MG63 (cell line): ENCODE measurements at regions not wholly inside any gene's neighbourhood (a gene's known extent, or its start where the extent isn't known, plus 50 kb on each side); places are given as distances from the start of the nearest gene placed in this dataset.
"Not testable (repeated sequence)": the region's sequence is repeated elsewhere in the genome, so short reads cannot be mapped to it uniquely, and the experiment has no call there.

Source experiments
- DNase-seq: peaks from one replicate; pipeline ENCODE4 v3.0.0-alpha.2; 2020
- H3K27me3 ChIP-seq: fragments of 250-450 bp; sonication (Bioruptor Pico); 2 replicates; pipeline ENCODE4 v1.5.1; 2020; ENCODE audit warnings: mild to moderate bottlenecking, moderate library complexity
- H3K36me3 ChIP-seq: fragments of 250-450 bp; sonication (Bioruptor Pico); 2 replicates; pipeline ENCODE4 v1.5.1; 2020; ENCODE audit warnings: mild to moderate bottlenecking, moderate library complexity
- H3K4me3 ChIP-seq: fragments of 250-450 bp; sonication (Bioruptor Pico); 2 replicates; pipeline ENCODE4 v1.5.1; 2020; ENCODE audit warnings: mild to moderate bottlenecking, moderate library complexity
- H3K9me3 ChIP-seq: fragments of 250-450 bp; sonication (Bioruptor Pico); 2 replicates; pipeline ENCODE4 v1.5.1; 2020; ENCODE audit warnings: mild to moderate bottlenecking, moderate library complexity

DNA sequence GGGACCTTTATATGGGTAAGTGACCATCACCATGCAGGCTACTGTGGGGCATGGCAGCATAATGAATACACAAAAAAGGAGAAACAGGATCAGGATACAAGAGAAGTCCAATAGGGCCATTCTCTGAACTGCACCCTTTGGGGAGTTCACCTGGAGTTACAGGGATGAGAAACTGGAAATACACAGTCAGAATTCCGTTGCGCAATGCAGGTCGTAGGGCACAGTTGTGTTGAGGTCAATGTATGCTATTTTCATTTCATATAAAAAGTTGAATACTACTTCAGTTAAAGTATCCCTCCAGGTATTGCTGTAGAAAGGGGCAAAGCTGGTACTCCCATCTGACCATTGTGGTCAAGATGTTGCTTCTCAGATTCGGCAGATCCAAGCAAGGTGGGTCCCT is 471.4 kb downstream of the DMRT2 start:
- Histone ChIP-seq H3K9me3 (no peaks in the 10 kb centered on the region), H3K4me3 (no peak overlapping the region), H3K27me3 (no peaks in the 10 kb centered on the region), H3K36me3 (no peaks in the 10 kb centered on the region)
- no peak for DNase-seq

DNA sequence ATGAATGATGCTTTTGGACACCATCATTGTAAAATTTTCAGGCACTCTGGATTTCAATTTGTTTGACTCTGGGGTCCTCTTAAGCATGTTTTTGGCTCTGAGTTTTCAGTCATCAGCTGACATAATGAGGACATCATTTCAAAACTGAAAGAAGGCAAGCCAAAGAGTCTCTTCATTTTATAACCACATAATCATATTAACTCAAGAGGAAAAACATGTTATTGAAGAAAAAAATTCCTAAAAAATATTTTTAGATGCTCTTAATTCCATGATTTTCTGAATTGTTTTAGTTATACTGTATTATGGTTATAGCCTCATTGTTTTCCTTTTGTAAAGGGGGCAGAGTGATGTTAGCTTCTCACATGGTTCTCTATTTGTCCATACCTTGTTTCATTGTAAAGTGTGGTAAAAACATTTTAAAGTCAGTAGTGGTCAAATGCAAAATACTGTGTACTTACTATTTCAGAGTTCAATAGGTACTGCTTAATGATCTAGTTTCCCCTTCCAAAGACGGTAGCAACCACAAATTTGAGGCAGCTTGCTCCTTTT is 472.1 kb downstream of the DMRT2 start:
- H3K9me3 ChIP-seq, result no peaks in the 10 kb centered on the region
- no peaks in the 10 kb centered on the region for H3K27me3 ChIP-seq
- no peak for DNase-seq
- H3K4me3 ChIP-seq, result no peak overlapping the region
- no peaks in the 10 kb centered on the region for H3K36me3 ChIP-seq

DNA sequence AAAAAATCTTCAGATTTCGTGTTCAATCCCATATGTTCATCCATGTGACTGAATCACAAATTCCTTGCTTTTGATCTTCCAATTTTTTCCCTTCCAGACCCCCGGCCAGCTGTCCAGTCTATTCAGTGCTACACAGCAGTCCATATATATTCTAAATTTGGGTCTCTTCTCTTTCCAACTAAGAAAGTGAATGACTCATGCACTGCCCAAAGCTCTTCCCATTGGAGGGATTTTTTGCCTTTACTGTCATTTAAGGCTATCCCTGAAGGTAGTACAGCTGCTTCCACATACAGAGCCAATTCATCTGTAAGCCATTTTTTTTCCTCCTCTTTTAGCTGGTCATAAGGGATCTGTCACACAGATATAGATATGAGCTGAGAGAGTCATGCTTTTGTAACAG is 478.3 kb downstream of the DMRT2 start:
- H3K4me3 ChIP-seq, result no peak overlapping the region
- H3K36me3 ChIP-seq, result no peaks in the 10 kb centered on the region
- no peaks in the 10 kb centered on the region for H3K27me3 ChIP-seq
- no peak for DNase-seq
- H3K9me3 ChIP-seq, result no peaks in the 10 kb centered on the region

DNA sequence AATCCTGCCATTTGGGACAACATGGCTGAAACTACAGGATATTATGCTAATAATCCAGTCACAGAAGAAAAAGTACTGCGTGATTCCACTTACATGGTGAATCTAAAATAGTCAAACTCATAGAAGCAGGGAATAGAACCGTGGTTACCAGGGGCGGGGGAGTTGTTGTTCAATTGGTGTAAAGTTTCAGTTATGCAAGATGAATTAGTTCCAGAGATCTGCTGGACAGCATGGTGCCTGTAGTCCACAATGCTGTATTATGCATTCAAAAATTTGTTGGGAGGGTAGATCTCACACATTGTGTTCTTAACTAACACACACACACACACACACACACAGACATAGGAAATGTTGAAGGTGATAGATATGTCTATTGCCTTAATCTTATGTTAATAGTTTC is 480.5 kb downstream of the DMRT2 start:
- no peak for DNase-seq
- no peaks in the 10 kb centered on the region for H3K36me3 ChIP-seq
- no peaks in the 10 kb centered on the region for H3K9me3 ChIP-seq
- H3K4me3 ChIP-seq, result no peak overlapping the region
- no peaks in the 10 kb centered on the region for H3K27me3 ChIP-seq

DNA sequence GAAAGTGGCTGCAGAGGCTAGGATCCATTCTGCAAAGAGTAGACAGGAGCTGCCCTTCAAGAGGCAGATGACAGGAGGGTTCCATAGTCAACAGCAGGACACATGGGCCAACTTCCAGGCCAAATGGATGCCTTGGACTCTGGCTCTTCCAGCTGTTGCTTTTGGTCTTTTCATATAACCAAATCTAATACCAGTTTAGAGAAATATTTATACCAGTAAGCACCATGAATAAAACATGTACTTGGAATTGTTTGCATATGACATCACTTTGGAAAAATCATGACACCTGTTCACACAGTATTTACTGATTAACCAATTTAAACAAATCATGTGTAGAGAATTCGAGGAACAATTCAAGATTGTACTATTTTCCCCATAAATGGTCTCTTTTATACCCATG is 481.3 kb downstream of the DMRT2 start:
- Histone ChIP-seq H3K4me3 (no peak overlapping the region), H3K36me3 (no peaks in the 10 kb centered on the region), H3K9me3 (no peaks in the 10 kb centered on the region), H3K27me3 (no peaks in the 10 kb centered on the region)
- DNase-seq, result no peak

DNA sequence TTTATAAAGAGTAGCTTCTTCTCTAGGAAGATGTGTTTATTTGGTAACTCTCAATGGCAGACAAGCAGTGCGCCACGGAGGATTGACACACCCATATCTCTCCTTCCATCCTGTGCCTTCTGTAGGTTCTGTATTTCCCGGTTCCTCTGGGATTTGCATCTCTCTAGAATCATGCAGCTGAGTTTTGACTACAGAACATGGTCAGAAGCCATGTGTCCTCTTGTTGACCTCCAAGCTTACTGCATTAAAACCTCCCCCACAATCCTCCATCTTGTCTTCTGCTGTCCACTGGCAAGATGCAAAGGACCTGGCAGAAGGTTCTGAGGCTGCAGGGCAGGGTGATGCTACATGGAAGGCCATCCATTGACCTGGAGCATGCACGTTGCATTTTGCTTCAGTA is 482.0 kb downstream of the DMRT2 start:
- H3K4me3 ChIP-seq, result no peak overlapping the region
- no peaks in the 10 kb centered on the region for H3K9me3 ChIP-seq
- no peaks in the 10 kb centered on the region for H3K27me3 ChIP-seq
- H3K36me3 ChIP-seq, result no peaks in the 10 kb centered on the region
- no peak for DNase-seq

DNA sequence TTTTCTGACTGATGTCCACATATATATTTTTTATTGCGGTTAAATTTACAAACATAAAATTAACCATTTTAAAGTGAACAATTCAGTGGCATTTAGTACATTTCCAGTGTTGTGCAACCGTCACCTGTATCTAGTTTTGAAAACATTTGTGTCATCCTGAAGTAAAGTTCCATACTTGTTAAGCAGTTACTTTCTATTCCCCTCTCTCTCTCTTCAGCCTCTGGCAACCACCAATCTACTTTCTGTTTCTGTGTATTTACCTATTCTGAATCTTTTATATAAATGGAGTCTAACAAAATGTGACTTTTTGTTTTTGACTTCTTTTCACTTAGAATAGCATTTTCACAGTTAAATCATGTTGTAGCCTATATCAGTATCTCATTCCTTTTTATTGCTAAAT is 480.1 kb upstream of the SMARCA2 start:
- Histone ChIP-seq H3K9me3 (no peaks in the 10 kb centered on the region), H3K36me3 (no peaks in the 10 kb centered on the region), H3K4me3 (no peak overlapping the region), H3K27me3 (no peaks in the 10 kb centered on the region)
- no peak for DNase-seq

DNA sequence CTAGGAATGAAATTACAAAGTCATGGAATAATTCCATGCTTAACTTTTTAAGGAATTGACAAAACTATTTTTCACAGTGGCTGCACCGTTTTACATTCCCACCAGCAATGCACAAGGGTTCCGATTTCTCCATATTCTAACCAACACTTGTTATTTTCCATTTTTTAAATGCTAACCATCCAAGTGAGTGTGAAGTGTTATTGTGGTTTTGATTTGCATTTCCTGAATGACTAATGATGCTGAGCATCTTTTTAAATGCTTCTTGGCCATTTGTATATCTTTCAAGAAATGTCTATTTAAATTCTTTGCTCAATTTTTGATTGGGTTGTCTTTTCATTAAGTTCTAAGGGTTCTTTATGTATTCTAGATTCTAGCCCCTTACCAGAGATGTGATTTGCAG is 479.5 kb upstream of the SMARCA2 start:
- no peak for DNase-seq
- Histone ChIP-seq H3K27me3 (no peaks in the 10 kb centered on the region), H3K9me3 (no peaks in the 10 kb centered on the region), H3K36me3 (no peaks in the 10 kb centered on the region), H3K4me3 (no peak overlapping the region)

DNA sequence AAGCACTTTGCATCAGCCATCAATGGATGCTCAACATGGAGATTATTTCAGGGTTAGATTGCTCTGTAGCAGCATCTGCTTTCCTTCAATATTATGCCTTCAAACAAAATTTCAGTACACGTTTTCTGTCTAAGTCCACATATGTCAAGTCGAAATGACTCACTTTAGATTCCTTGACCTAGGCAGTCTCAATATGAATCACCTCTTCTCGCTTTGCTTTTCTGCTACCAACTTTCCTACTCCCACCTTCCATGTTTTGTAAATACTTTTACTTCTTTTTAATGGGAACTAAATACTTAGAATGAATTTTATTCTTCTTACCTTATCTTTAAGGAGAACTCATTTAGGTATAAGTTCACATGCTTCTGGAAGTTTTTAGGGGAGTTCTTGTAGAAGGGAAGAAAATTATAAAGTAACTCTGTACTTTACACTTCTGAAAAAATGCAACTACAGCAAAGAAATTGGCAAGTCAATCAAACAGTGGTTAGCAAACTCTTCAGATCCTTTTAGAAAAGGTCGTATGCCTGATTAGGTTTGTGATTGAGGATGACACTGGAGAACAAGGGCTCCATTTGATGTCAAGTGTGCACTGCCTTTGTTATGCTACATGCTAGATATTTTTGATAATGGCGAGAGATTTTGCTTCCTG is 478.5 kb upstream of the SMARCA2 start:
- H3K9me3 ChIP-seq, result no peaks in the 10 kb centered on the region
- no peaks in the 10 kb centered on the region for H3K36me3 ChIP-seq
- H3K4me3 ChIP-seq, result no peak overlapping the region
- DNase-seq, result no peak
- H3K27me3 ChIP-seq, result no peaks in the 10 kb centered on the region

DNA sequence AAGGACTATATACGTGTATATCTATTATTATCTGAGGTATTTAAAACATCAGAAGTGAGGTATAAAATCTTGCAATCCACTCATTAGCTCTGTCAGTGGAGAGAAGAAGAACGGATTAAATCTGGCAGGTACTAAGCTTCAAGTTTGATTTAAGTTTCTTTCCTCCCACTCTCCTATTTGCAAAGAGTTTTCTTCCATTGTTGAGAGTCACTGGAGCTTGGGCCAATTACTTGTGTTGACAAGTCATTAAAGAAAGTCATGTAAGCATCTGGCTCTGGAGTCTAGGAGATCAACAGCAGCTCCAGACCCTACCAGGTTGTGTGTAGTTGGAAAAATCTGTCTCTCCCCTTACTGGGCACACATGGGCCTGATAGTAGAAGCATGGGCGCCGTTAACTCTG is 476.8 kb upstream of the SMARCA2 start:
- Histone ChIP-seq H3K9me3 (no peaks in the 10 kb centered on the region), H3K4me3 (no peak overlapping the region), H3K36me3 (no peaks in the 10 kb centered on the region), H3K27me3 (no peaks in the 10 kb centered on the region)
- no peak for DNase-seq

DNA sequence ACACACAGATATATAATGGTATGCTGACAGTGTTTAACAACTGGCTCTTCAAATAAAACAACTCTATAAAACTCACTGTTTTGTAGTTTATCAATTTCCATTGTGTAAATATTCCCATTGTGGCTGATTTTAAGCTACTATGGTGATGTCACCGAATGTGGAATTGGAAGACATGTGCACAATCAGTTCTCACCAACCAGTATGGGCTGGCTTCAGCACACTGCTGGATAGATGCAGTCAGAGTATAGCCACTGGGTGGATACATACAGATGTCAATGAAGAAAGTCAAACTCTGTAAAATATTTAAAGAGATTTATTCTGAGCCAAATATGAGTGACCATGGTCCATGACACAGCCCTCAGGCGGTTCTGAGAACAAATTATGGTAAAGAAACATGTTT is 475.9 kb upstream of the SMARCA2 start:
- Histone ChIP-seq H3K9me3 (no peaks in the 10 kb centered on the region), H3K27me3 (no peaks in the 10 kb centered on the region), H3K4me3 (no peak overlapping the region), H3K36me3 (no peaks in the 10 kb centered on the region)
- no peak for DNase-seq

DNA sequence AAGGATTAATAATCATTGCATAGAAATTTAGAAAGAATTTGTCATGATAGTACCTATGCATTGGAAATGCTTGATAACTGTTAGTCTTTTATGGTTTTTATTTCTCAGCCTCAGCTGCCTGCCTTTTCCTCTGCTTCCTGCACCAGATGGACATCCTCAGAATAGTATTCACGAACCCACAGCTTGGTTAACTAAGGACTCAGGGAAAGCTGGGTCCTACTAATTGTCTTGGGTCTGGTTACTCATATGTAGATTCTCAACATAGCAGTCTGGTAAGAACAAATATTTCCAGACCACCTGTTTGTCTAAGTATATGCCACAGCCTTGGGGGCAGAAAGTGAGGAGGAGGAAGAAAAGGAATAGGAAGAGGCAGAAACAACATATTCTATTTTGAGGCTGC is 464.5 kb upstream of the SMARCA2 start:
- no peaks in the 10 kb centered on the region for H3K9me3 ChIP-seq
- no peak for DNase-seq
- peaks cover 4% of the 10 kb centered on the region; the same call in 1 of the 2 replicates for H3K27me3 ChIP-seq
- no peak overlapping the region for H3K4me3 ChIP-seq
- no peaks in the 10 kb centered on the region for H3K36me3 ChIP-seq

DNA sequence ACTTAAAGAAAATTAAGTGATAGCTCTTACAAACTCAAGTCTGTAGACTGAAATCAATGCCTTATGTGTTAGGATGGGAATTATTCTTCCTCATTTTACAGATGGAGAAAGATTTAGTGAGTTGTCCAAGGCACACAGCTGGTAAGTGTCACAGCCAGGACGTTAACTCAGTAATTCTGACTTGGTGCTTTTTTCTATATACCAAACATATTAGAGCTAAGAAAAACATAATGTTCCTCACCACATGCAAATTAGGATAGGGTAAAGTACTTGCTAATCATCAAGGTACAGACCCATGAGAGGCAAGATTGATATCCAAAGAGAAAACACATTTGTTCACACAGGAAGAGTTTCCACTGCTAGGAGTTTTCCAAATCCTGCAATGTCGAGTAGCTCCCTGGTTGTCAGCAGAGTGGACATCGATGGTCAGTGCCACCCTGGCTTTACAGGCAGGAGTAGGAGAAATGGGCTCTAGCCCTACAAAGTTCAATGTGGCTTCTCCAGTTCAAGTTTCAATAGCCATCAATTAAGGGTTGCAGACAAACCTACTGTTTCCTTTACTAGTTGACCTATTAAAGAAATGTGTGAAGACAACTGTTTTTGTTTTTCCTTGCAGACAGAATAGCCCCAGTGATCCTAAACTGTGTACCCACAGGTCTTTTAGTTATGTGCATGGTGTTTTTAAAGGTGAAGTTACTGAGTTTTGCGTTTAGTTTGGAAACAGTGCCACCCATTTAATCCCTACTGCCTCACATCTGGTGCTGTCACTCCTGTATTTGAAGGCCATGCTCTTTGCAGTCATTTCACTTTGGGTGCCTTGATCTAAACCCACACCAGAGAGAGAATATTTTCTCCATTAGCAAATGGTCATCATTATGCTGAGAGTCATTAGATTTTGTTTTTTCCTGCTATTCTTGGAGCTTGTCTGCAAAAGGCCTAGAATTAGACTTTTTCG is 460.8 kb upstream of the SMARCA2 start:
- Histone ChIP-seq H3K4me3 (no peak overlapping the region), H3K36me3 (no peaks in the 10 kb centered on the region), H3K27me3 (no peaks in the 10 kb centered on the region), H3K9me3 (no peaks in the 10 kb centered on the region)
- no peak for DNase-seq

DNA sequence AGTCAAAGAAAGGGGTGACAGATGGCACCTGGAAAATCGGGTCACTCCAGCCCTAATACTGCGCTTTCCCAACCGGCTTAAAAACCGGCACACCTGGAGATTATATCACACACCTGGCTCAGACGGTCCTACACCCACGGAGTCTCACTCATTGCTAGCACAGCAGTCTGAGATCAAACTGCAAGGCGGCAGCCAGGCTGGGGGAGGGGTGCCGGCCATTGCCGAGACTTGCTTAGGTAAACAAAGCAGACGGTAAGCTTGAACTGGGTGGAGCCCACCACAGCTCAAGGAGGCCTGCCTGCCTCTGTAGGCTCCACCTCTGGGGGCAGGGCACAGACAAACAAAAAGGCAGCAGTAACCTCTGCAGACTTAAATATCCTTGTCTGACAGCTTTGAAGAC is 456.5 kb upstream of the SMARCA2 start:
- not testable (repeated sequence) for H3K27me3 ChIP-seq, H3K4me3 ChIP-seq, H3K36me3 ChIP-seq, DNase-seq, H3K9me3 ChIP-seq

DNA sequence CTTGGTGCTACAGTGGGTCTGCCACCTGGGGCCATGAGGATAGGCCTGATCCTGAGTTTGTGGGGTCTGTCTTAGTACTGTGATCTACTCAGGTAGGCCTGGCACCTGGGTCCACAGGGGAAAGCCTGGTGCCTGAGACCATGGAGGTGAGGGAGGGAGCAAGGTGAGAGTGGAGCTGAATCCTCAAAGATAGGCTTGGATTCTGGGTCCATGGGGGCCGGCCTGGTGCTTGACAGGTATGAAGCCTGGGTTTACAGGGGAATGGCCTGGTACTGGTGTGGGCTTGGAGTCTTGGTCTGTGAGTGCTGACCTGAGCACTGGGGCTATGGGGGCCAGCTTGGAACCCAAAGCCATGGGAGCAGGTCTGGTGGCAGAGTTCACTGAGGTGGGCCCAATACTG is 439.2 kb upstream of the SMARCA2 start:
- DNase-seq, result no peak
- Histone ChIP-seq H3K9me3 (no peaks in the 10 kb centered on the region), H3K4me3 (no peak overlapping the region), H3K27me3 (no peaks in the 10 kb centered on the region; the same call in 1 of the 2 replicates), H3K36me3 (no peaks in the 10 kb centered on the region)

DNA sequence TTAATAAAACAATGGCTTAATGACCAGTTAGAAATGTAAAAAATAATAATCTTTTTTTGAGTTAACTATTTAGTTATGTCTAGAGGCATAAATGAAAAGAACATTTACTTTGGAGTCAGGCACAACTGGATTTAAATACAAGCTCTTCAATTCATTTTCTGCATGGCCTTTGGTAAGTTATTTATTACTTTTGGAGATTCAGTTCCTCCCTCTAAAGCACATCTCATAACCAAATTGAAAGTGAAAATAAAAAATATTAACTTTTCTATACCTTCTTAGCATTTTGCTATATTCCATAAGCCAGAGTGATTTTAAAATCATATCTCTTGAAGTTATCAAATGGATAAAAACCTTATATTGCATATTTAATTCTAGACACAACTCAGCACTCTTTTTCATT is 434.9 kb upstream of the SMARCA2 start:
- H3K9me3 ChIP-seq, result no peaks in the 10 kb centered on the region
- no peak overlapping the region for H3K4me3 ChIP-seq
- H3K36me3 ChIP-seq, result no peaks in the 10 kb centered on the region
- no peak for DNase-seq
- no peaks in the 10 kb centered on the region; the same call in 1 of the 2 replicates for H3K27me3 ChIP-seq

DNA sequence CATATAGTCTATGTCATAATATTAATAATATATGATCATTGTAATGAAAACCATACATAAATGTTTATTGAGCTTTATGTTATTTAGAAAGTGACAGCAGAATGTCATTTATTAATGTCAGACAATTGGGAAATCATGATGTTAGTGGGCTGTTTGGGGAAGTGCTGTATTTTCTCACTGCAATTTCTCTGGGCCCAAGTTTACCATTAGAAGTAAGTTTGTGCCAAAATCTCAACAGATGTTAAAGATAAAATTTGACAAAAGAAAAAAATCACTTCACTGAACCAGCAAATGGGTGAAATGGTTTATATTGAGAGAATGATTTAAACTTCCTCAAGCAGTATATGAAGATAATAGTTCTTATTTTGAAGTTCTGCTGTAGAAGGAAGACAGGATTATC is 433.2 kb upstream of the SMARCA2 start:
- Histone ChIP-seq H3K9me3 (no peaks in the 10 kb centered on the region), H3K4me3 (no peak overlapping the region), H3K27me3 (no peaks in the 10 kb centered on the region; the same call in 1 of the 2 replicates), H3K36me3 (no peaks in the 10 kb centered on the region)
- no peak for DNase-seq

DNA sequence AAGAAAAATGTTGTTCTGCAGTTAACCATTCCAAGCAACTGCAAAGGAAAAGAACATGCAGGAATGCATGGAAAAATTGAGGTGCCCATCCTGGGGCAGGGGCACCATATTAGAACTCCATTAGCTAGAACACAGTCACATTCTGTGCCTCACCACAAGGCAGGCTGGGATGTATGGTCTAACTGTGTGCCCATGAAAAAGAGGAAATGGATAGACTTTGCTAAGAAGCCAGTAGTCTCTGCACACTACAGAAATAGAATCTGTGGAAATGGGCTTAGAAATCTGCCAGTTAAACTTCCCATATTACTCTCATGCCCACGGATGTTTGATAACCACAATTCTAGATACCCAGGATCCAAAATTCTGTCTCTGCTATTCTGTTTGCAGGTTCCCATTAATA is 423.8 kb upstream of the SMARCA2 start:
- DNase-seq, result no peak
- Histone ChIP-seq H3K9me3 (no peaks in the 10 kb centered on the region), H3K36me3 (no peaks in the 10 kb centered on the region), H3K4me3 (no peak overlapping the region), H3K27me3 (no peaks in the 10 kb centered on the region)
